Naive B cell (primary cell): ENCODE measurements at regions not wholly inside any gene's neighbourhood (a gene's known extent, or its start where the extent isn't known, plus 50 kb on each side); places are given as distances from the start of the nearest gene placed in this dataset.
"Not testable (repeated sequence)": the region's sequence is repeated elsewhere in the genome, so short reads cannot be mapped to it uniquely, and the experiment has no call there.

Source experiments
- ATAC-seq, 2 donors: fragments of 150-1000 bp; cut with Tn5 transposase; 2 replicates each; pipeline ENCODE4 v1.10.0; 2021; ENCODE audit warnings: low read depth in 2 of 2, mild to moderate bottlenecking in 2 of 2, moderate library complexity in 2 of 2
- DNase-seq: peaks from one replicate; pipeline ENCODE4 v3.0.0; 2022
- H3K27ac Mint-ChIP-seq, 6 donors: one replicate each; pipeline ENCODE4 v1.8.0; 2020 to 2022; ENCODE audit warnings: mild to moderate bottlenecking in 6 of 6, mixed read lengths in 6 of 6, moderate library complexity in 5 of 6, inconsistent platforms in 2 of 6
- H3K27me3 Mint-ChIP-seq, 3 donors: one replicate each; pipeline ENCODE4 v1.8.0; 2021 to 2022; ENCODE audit warnings: mixed read lengths in 3 of 3, mild to moderate bottlenecking in 1 of 3
- H3K36me3 Mint-ChIP-seq, 2 donors: one replicate each; pipeline ENCODE4 v1.8.0; 2020 to 2022; ENCODE audit warnings: mixed read lengths in 2 of 2, inconsistent platforms in 1 of 2, mild to moderate bottlenecking in 1 of 2
- H3K4me1 Mint-ChIP-seq, 3 donors: one replicate each; pipeline ENCODE4 v1.8.0; 2020 to 2022; ENCODE audit warnings: mixed read lengths in 3 of 3, inconsistent platforms in 1 of 3, mild to moderate bottlenecking in 1 of 3, moderate library complexity in 1 of 3
- H3K4me3 Mint-ChIP-seq, 8 donors: one replicate each; pipeline ENCODE4 v1.8.0; 2020 to 2022; ENCODE audit warnings: mild to moderate bottlenecking in 8 of 8, mixed read lengths in 8 of 8, moderate library complexity in 8 of 8, inconsistent platforms in 2 of 8
- H3K9me3 Mint-ChIP-seq, 7 donors: one replicate each; pipeline ENCODE4 v1.8.0; 2020 to 2022; ENCODE audit warnings: mixed read lengths in 7 of 7, mild to moderate bottlenecking in 5 of 7, inconsistent platforms in 2 of 7, moderate library complexity in 1 of 7

GRCh38 chr11:119567688-119568582 lies 145.0 kb upstream of the THY1 start:
- ATAC-seq (no peak), DNase-seq (no peak)
- H3K4me3 Mint-ChIP-seq, result no peak overlapping the region
- H3K36me3 Mint-ChIP-seq, result no peaks in the 10 kb centered on the region
- H3K27ac Mint-ChIP-seq, result no peak overlapping the region
- peaks cover 0 to 10% (median under 1%) of the 10 kb centered on the region in 3 donors for H3K27me3 Mint-ChIP-seq
- no peaks in the 10 kb centered on the region for H3K4me1 Mint-ChIP-seq
- H3K9me3 Mint-ChIP-seq, result peaks cover 4 to 20% (median 7%) of the 10 kb centered on the region in 7 donors

- Mint-ChIP-seq H3K27me3 (peaks cover 6 to 26% (median 12%) of the 10 kb centered on the region in 3 donors), H3K4me3 (no peak overlapping the region), H3K36me3 (peaks cover 0 to 6% of the 10 kb centered on the region in 2 donors), H3K9me3 (peaks cover 6 to 33% (median 9%) of the 10 kb centered on the region in 7 donors), H3K4me1 (no peaks in the 10 kb centered on the region), H3K27ac (peak overlapping the region in 1 of 6 donors; percentile 16)
- ATAC-seq (no peak), DNase-seq (no peak)
Measured at GRCh38 chr11:119566319-119566718, 143.3 kb upstream of the THY1 start.

- peaks cover 8 to 29% (median 12%) of the 10 kb centered on the region in 3 donors for H3K27me3 Mint-ChIP-seq
- not testable (repeated sequence) for H3K27ac Mint-ChIP-seq, H3K4me3 Mint-ChIP-seq, H3K36me3 Mint-ChIP-seq, H3K4me1 Mint-ChIP-seq, DNase-seq, ATAC-seq
- peaks cover 6 to 33% (median 9%) of the 10 kb centered on the region in 7 donors for H3K9me3 Mint-ChIP-seq
Measured at GRCh38 chr11:119565693-119566092, 142.7 kb upstream of the THY1 start.

GRCh38 chr11:119560961-119561360 lies 138.0 kb upstream of the THY1 start:
- Mint-ChIP-seq H3K9me3 (peaks cover 15 to 42% (median 17%) of the 10 kb centered on the region in 7 donors), H3K4me3 (no peak overlapping the region), H3K4me1 (no peaks in the 10 kb centered on the region), H3K36me3 (peaks cover 5 to 23% of the 10 kb centered on the region in 2 donors), H3K27me3 (peaks cover 12 to 38% (median 27%) of the 10 kb centered on the region in 3 donors), H3K27ac (no peak overlapping the region)
- no peak for DNase-seq
- ATAC-seq, result no peak

- DNase-seq (no peak), ATAC-seq (no peak)
- H3K4me3 Mint-ChIP-seq, result no peak overlapping the region
- peaks cover 12 to 38% (median 27%) of the 10 kb centered on the region in 3 donors for H3K27me3 Mint-ChIP-seq
- H3K27ac Mint-ChIP-seq, result no peak overlapping the region
- peaks cover 5 to 27% of the 10 kb centered on the region in 2 donors for H3K36me3 Mint-ChIP-seq
- no peaks in the 10 kb centered on the region for H3K4me1 Mint-ChIP-seq
- peaks cover 13 to 43% (median 16%) of the 10 kb centered on the region in 7 donors for H3K9me3 Mint-ChIP-seq
Measured at GRCh38 chr11:119560291-119560690, 137.3 kb upstream of the THY1 start.

GRCh38 chr11:119552106-119552485 lies 129.1 kb upstream of the THY1 start:
- no peak overlapping the region for H3K27ac Mint-ChIP-seq
- no peak overlapping the region for H3K4me3 Mint-ChIP-seq
- no peaks in the 10 kb centered on the region for H3K4me1 Mint-ChIP-seq
- DNase-seq, result no peak
- H3K9me3 Mint-ChIP-seq, result peaks cover 7 to 33% (median 17%) of the 10 kb centered on the region in 7 donors
- ATAC-seq, result no peak
- H3K27me3 Mint-ChIP-seq, result peaks cover 0 to 3% (median 2%) of the 10 kb centered on the region in 3 donors
- peaks cover 5 to 15% of the 10 kb centered on the region in 2 donors for H3K36me3 Mint-ChIP-seq

- DNase-seq (no peak), ATAC-seq (no peak)
- Mint-ChIP-seq H3K36me3 (peaks cover 5 to 10% of the 10 kb centered on the region in 2 donors), H3K4me3 (no peak overlapping the region), H3K4me1 (no peaks in the 10 kb centered on the region), H3K27me3 (no peaks in the 10 kb centered on the region), H3K9me3 (peaks cover 5 to 27% (median 11%) of the 10 kb centered on the region in 7 donors), H3K27ac (no peak overlapping the region)
Measured at GRCh38 chr11:119551420-119552105, 128.6 kb upstream of the THY1 start.

- Mint-ChIP-seq H3K36me3 (no peaks in the 10 kb centered on the region), H3K9me3 (peaks cover 0 to 17% (median 7%) of the 10 kb centered on the region in 7 donors), H3K4me1 (no peaks in the 10 kb centered on the region), H3K4me3 (no peak overlapping the region), H3K27me3 (peaks cover 0 to 1% (median 0%) of the 10 kb centered on the region in 3 donors), H3K27ac (peak overlapping the region in 1 of 6 donors; percentile 61)
- no peak for DNase-seq
- ATAC-seq, result no peak
Measured at GRCh38 chr11:119550053-119550752, 127.2 kb upstream of the THY1 start.

- Mint-ChIP-seq H3K4me1 (no peaks in the 10 kb centered on the region), H3K9me3 (peaks cover 0 to 15% (median 5%) of the 10 kb centered on the region in 7 donors), H3K27me3 (peaks cover 0 to 9% (median 0%) of the 10 kb centered on the region in 3 donors), H3K36me3 (no peaks in the 10 kb centered on the region), H3K4me3 (no peak overlapping the region), H3K27ac (no peak overlapping the region)
- ATAC-seq (no peak), DNase-seq (no peak)
Measured at GRCh38 chr11:119547511-119547910, 124.5 kb upstream of the THY1 start.

- no peak overlapping the region for H3K27ac Mint-ChIP-seq
- no peak for DNase-seq
- no peak for ATAC-seq
- H3K27me3 Mint-ChIP-seq, result peaks cover 7 to 9% (median 8%) of the 10 kb centered on the region in 3 donors
- no peak overlapping the region for H3K4me3 Mint-ChIP-seq
- peaks cover 0 to 12% (median 5%) of the 10 kb centered on the region in 7 donors for H3K9me3 Mint-ChIP-seq
- H3K4me1 Mint-ChIP-seq, result no peaks in the 10 kb centered on the region
- H3K36me3 Mint-ChIP-seq, result no peaks in the 10 kb centered on the region
Measured at GRCh38 chr11:119545978-119546915, 123.3 kb upstream of the THY1 start.

GRCh38 chr11:119540370-119541125 lies 117.6 kb upstream of the THY1 start:
- ATAC-seq (no peak), DNase-seq (no peak)
- Mint-ChIP-seq H3K4me1 (no peaks in the 10 kb centered on the region), H3K27me3 (peaks cover 9 to 23% (median 13%) of the 10 kb centered on the region in 3 donors), H3K27ac (no peak overlapping the region), H3K36me3 (no peaks in the 10 kb centered on the region), H3K9me3 (no peaks in the 10 kb centered on the region), H3K4me3 (no peak overlapping the region)

- no peak for DNase-seq
- Mint-ChIP-seq H3K27me3 (peaks cover 5 to 23% (median 13%) of the 10 kb centered on the region in 3 donors), H3K4me3 (peak overlapping the region in 1 of 8 donors; percentile 4), H3K4me1 (no peaks in the 10 kb centered on the region), H3K36me3 (no peaks in the 10 kb centered on the region), H3K27ac (peak overlapping the region in 1 of 6 donors; percentile 4), H3K9me3 (no peaks in the 10 kb centered on the region)
- no peak for ATAC-seq
Measured at GRCh38 chr11:119539583-119539982, 116.6 kb upstream of the THY1 start.
